ENCODE measurements at regions not wholly inside any gene's neighbourhood (a gene's known extent, or its start where the extent isn't known, plus 50 kb on each side); places are given as distances from the start of the nearest gene placed in this dataset.
A peak's percentile ranks its signal among the peaks of the same experiment; 100 is the strongest.

DNA sequence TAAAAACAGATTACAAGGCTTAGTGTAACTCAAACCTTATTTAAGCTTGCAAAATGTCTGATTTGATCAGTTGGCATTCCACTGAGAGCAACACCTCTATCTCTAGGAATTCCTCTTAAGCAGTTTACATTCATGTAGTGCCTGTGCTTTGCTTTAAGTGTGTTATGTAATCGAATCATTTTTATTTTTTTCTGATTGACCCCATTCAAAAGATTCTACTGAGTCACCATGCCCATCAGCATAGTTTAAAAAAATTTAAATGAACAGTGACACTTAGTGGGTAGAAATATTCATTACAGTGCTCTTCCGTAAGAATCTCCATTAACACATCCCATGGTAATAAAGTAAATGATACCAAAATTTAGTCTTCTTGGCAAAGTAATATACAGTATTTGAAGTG, 67.8 kb upstream of the SLC4A10 start:
- DNase-seq (ENCODE audit: low read depth): peak; percentile 2
- no peak overlapping the region for H3K4me3 ChIP-seq (ENCODE audit: control insufficient read depth, low read depth, low read length)
- TF ChIP-seq, protein P1, sequence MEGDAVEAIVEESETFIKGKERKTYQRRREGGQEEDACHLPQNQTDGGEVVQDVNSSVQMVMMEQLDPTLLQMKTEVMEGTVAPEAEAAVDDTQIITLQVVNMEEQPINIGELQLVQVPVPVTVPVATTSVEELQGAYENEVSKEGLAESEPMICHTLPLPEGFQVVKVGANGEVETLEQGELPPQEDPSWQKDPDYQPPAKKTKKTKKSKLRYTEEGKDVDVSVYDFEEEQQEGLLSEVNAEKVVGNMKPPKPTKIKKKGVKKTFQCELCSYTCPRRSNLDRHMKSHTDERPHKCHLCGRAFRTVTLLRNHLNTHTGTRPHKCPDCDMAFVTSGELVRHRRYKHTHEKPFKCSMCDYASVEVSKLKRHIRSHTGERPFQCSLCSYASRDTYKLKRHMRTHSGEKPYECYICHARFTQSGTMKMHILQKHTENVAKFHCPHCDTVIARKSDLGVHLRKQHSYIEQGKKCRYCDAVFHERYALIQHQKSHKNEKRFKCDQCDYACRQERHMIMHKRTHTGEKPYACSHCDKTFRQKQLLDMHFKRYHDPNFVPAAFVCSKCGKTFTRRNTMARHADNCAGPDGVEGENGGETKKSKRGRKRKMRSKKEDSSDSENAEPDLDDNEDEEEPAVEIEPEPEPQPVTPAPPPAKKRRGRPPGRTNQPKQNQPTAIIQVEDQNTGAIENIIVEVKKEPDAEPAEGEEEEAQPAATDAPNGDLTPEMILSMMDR (conservative IDR thresholded peaks at IDR 0.05; ENCODE audit: control insufficient read depth, insufficient read depth, low read depth, low read length): no peak

GRCh38 chr2:161557538-161557937, 66.7 kb upstream of the SLC4A10 start:
- TF ChIP-seq, protein P1 (conservative IDR thresholded peaks at IDR 0.05; ENCODE audit: control insufficient read depth, insufficient read depth, low read depth, low read length): no peak
- no peak overlapping the region for H3K4me3 ChIP-seq (ENCODE audit: control insufficient read depth, low read depth, low read length)
- DNase-seq (ENCODE audit: low read depth): no peak

DNA sequence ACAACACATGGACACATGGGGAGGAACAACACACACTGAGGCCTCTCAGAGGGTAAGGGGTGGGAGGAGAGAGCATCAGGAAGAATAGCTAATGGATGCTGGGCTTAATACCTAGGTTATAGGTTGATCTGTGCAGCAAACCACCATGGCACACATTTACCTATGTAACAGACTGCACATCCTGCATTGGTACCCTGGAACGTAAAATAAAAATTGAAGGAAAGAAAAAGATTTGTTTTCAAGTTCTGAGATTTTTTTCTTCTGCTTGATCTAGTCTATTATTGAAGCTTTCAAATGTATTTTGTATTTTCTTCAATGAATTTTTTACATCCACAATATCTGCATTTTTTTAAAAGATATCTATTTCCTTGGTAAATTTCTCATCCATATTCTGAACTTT, 59.3 kb upstream of the SLC4A10 start:
- TF ChIP-seq, protein P1 (conservative IDR thresholded peaks at IDR 0.05; ENCODE audit: control insufficient read depth, insufficient read depth, low read depth, low read length): no peak
- no peak for DNase-seq (ENCODE audit: low read depth)
- no peak overlapping the region for H3K4me3 ChIP-seq (ENCODE audit: control insufficient read depth, low read depth, low read length)

GRCh38 chr2:161569401-161569800, 54.8 kb upstream of the SLC4A10 start:
- TF ChIP-seq, protein P1 (conservative IDR thresholded peaks at IDR 0.05; ENCODE audit: control insufficient read depth, insufficient read depth, low read depth, low read length): no peak
- DNase-seq (ENCODE audit: low read depth): no peak
- H3K4me3 ChIP-seq (ENCODE audit: control insufficient read depth, low read depth, low read length): no peak overlapping the region

DNA sequence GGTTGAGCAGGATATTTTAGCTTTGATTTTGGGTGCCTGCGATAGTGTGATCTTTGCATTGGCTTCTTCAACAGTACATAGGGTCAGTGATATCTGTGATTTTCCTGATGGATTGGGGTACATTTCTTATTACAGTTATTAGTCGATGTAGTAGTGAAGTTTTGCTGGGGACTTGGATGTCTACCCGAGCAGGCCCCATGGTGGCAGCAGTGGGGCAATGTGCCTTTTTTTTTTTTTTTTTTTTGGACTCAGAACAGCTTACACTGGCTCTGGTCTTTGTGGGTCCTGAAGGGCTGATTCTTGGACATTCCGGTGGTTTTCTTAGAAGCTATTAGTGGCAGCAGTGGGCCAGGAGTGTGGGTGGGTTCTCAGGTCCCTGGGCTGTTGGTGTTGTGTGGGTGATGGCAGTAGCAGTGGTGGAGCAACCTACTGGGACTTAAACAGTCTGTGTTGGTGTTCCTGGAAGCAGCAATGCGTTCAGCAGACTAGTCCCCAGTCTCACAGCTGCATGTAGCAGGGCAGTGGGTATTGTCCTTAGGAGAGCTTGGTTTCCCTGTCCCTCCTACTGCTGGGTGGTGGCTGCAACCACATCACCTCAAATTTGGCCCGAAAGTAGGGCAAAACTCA, 53.7 kb upstream of the SLC4A10 start:
- no peak for DNase-seq (ENCODE audit: low read depth)

GRCh38 chr2:161571051-161571429, 53.2 kb upstream of the SLC4A10 start:
- TF ChIP-seq, protein P1 (conservative IDR thresholded peaks at IDR 0.05; ENCODE audit: control insufficient read depth, insufficient read depth, low read depth, low read length): no peak
- DNase-seq (ENCODE audit: low read depth): no peak
- no peak overlapping the region for H3K4me3 ChIP-seq (ENCODE audit: control insufficient read depth, low read depth, low read length)

More for the DNA sequence above, 53.7 kb upstream of the SLC4A10 start:
- no peak overlapping the region for H3K4me3 ChIP-seq (ENCODE audit: control insufficient read depth, low read depth, low read length)
- TF ChIP-seq, protein P1 (conservative IDR thresholded peaks at IDR 0.05; ENCODE audit: control insufficient read depth, insufficient read depth, low read depth, low read length): peak; percentile 22

Data from fibroblast of mammary gland (primary cell).